DOHH2 (cell line): ENCODE measurements at regions not wholly inside any gene's neighbourhood (a gene's known extent, or its start where the extent isn't known, plus 50 kb on each side); places are given as distances from the start of the nearest gene placed in this dataset.

ENCODE experiments used
- H3F3A ChIP-seq: fragments of 200-600 bp; sonication (generic), shearing (Covaris generic); 2 replicates; pipeline ENCODE4 v1.6.0; 2016; ENCODE audit warnings: antibody characterized with exemption, mild to moderate bottlenecking; ENCODE audit not compliant: control insufficient read depth, insufficient read depth
- H3K27ac ChIP-seq: fragments of 200-600 bp; sonication (generic); 2 replicates; pipeline ENCODE4 v1.5.1; 2014; ENCODE audit warnings: low read depth, mild to moderate bottlenecking, low read length, moderate library complexity
- H3K27me3 ChIP-seq: fragments of 200-600 bp; sonication (generic); 2 replicates; pipeline ENCODE4 v1.6.1; 2014; ENCODE audit warnings: mild to moderate bottlenecking, low read length, mixed read lengths; ENCODE audit not compliant: control insufficient read depth
- H3K36me3 ChIP-seq: fragments of 200-600 bp; sonication (generic); 2 replicates; pipeline ENCODE4 v1.6.1; 2014; ENCODE audit warnings: mild to moderate bottlenecking, low read length, moderate library complexity, mixed read lengths; ENCODE audit not compliant: control insufficient read depth
- H3K4me1 ChIP-seq: fragments of 200-600 bp; sonication (generic); 2 replicates; pipeline ENCODE4 v1.6.1; 2014; ENCODE audit warnings: mild to moderate bottlenecking, low read length, mixed read lengths; ENCODE audit not compliant: control insufficient read depth
- H3K4me2 ChIP-seq: fragments of 200-600 bp; sonication (generic); 2 replicates; pipeline ENCODE4 v1.6.0; 2014; ENCODE audit warnings: mild to moderate bottlenecking, low read length, moderate library complexity
- H3K4me3 ChIP-seq: fragments of 200-600 bp; sonication (generic); 2 replicates; pipeline ENCODE4 v1.5.1; 2014; ENCODE audit warnings: mild to moderate bottlenecking, low read length, mixed read lengths
- H3K79me2 ChIP-seq: fragments of 200-600 bp; sonication (generic); 2 replicates; pipeline ENCODE4 v1.6.1; 2014; ENCODE audit warnings: mild to moderate bottlenecking, low read length, mixed read lengths; ENCODE audit not compliant: control insufficient read depth
- H3K9me2 ChIP-seq: fragments of 200-600 bp; sonication (generic); replicated peaks from 2 replicates; pipeline ENCODE4 v1.6.1; 2014; ENCODE audit warnings: mild to moderate bottlenecking, low read length, mixed read lengths; ENCODE audit not compliant: control insufficient read depth
- H3K9me3 ChIP-seq: fragments of 200-600 bp; sonication (generic); 2 replicates; pipeline ENCODE4 v1.6.1; 2014; ENCODE audit warnings: antibody characterized with exemption, low read length, mixed read lengths; ENCODE audit not compliant: control insufficient read depth, insufficient read depth
- H4K20me1 ChIP-seq: fragments of 200-600 bp; sonication (generic); 2 replicates; pipeline ENCODE4 v1.6.0; 2014; ENCODE audit warnings: low read depth, mild to moderate bottlenecking, antibody characterized with exemption, low read length, moderate library complexity; ENCODE audit not compliant: control insufficient read depth, insufficient read depth
- EZH2phosphoT487 ChIP-seq: fragments of 200-600 bp; sonication (generic); IDR thresholded peaks from 2 replicates; pipeline ENCODE4 v1.6.1; 2017; ENCODE audit warnings: borderline replicate concordance, mild to moderate bottlenecking, antibody characterized with exemption, low read length, moderate library complexity, mixed read lengths
- TF ChIP-seq, protein P1 (sequence below): fragments of 200-600 bp; sonication (generic); IDR thresholded peaks from one replicate; pipeline ENCODE4 v1.5.1; 2014; ENCODE audit warnings: antibody characterized with exemption, mild to moderate bottlenecking, low read depth, low read length; ENCODE audit not compliant: poor library complexity, severe bottlenecking

DNA sequence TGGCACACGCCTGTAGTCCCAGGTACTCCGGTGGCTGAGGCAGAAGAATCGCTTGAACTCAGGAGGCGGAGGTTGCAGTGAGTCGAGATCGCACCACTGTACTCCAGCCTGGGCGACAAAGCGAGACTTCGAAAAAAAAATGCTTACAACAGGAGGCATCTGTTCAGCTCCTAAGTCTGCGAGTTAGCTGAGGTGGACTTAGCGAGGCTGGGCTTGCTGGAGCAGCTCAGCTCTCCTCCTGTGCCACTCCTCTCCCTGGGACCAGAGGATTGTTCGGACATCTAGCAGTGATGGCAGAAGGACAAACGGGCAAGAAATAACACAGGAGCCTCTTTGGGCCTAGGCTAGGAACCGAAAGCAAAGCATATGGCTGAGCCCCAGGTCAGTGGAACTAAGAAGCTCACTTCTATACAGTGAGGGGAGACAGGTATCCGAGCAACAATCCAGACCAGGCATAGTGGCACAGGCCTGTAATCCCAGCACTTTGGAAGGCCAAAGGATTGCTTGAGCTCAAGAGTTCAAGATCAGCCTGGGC lies 260.1 kb downstream of the GLI2 start:
- Histone ChIP-seq H3K79me2 (no peaks in the 10 kb centered on the region), H3K4me1 (no peaks in the 10 kb centered on the region), H3K9me2 (no peaks in the 10 kb centered on the region), H3K4me2 (no peak overlapping the region), H4K20me1 (no peaks in the 10 kb centered on the region), H3K36me3 (no peaks in the 10 kb centered on the region), H3K4me3 (no peak overlapping the region), H3K9me3 (no peaks in the 10 kb centered on the region), H3F3A (no peaks in the 10 kb centered on the region), H3K27me3 (0 out of 2 replicates have a peak, but pooled peaks cover 2% of the 10 kb centered on the region), H3K27ac (no peak overlapping the region)
- TF ChIP-seq EZH2phosphoT487 = no peak
- TF ChIP-seq, protein P1, sequence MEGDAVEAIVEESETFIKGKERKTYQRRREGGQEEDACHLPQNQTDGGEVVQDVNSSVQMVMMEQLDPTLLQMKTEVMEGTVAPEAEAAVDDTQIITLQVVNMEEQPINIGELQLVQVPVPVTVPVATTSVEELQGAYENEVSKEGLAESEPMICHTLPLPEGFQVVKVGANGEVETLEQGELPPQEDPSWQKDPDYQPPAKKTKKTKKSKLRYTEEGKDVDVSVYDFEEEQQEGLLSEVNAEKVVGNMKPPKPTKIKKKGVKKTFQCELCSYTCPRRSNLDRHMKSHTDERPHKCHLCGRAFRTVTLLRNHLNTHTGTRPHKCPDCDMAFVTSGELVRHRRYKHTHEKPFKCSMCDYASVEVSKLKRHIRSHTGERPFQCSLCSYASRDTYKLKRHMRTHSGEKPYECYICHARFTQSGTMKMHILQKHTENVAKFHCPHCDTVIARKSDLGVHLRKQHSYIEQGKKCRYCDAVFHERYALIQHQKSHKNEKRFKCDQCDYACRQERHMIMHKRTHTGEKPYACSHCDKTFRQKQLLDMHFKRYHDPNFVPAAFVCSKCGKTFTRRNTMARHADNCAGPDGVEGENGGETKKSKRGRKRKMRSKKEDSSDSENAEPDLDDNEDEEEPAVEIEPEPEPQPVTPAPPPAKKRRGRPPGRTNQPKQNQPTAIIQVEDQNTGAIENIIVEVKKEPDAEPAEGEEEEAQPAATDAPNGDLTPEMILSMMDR = no peak

DNA sequence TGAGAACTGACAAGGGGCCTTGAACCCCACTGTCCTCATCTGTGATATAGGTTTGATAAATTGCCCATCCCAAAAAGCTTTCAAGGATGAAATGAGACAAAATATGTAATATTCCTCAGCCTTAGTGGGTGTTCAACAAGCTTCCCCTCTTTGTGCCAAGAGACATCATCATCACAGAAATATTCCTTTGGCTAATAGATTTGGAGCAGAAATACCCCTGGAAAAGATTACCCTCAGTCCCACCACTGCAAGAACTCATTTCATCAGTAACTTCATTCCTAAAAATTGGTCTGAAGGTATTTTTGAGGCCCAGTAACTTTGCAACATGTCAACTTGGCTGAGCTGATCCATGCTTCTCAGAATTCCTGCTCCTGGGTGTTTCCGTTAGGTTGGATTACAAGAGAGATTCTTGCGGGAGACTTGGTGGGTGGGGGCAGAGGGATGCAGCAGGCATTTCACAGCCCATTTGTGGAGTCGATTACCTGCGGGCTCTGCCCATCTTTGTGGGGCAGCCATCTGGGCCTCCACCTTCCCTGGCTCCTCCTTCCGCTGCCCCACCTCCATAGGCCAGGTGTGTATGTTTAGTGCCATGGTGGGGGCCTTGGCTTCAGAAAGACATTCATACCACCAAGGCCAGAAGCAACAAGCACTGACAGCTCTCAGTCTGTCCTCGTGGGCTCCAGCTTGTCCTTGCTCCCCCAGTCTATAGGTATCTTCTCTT lies 263.9 kb downstream of the GLI2 start:
- no peaks in the 10 kb centered on the region for H3K4me1 ChIP-seq
- no peak overlapping the region for H3K27ac ChIP-seq
- H4K20me1 ChIP-seq = no peaks in the 10 kb centered on the region
- no peaks in the 10 kb centered on the region for H3K79me2 ChIP-seq
- no peaks in the 10 kb centered on the region for H3K9me2 ChIP-seq
- no peak overlapping the region for H3K4me2 ChIP-seq
- TF ChIP-seq, protein P1 = no peak
- no peak for TF ChIP-seq EZH2phosphoT487
- no peak overlapping the region for H3K4me3 ChIP-seq
- H3K27me3 ChIP-seq = 0 out of 2 replicates have a peak, but pooled peaks cover 2% of the 10 kb centered on the region
- no peaks in the 10 kb centered on the region for H3K9me3 ChIP-seq
- no peaks in the 10 kb centered on the region for H3K36me3 ChIP-seq
- H3F3A ChIP-seq = no peaks in the 10 kb centered on the region

DNA sequence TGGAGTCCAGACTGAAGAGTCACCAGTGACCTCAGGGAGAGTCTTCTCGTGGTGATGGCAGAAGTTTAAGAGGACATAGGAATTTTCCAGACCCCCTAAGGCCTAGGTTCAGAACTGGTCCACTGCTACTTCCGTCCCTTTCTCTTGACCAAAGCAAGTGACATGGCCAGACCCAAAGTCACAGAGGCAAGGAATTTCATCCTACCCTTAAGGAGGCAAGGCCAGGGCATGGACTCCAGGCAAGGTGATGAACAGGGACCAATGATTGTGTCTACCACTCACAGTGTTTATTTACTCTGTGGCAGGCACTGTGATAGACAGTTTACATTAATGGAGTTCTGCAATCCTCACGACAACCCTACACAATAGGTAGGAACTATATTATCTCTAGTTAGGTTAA lies 265.1 kb downstream of the GLI2 start:
- no peaks in the 10 kb centered on the region for H4K20me1 ChIP-seq
- no peak overlapping the region for H3K27ac ChIP-seq
- H3K9me2 ChIP-seq = no peaks in the 10 kb centered on the region
- no peaks in the 10 kb centered on the region for H3F3A ChIP-seq
- H3K4me3 ChIP-seq = no peak overlapping the region
- no peaks in the 10 kb centered on the region for H3K9me3 ChIP-seq
- no peak overlapping the region for H3K4me2 ChIP-seq
- H3K27me3 ChIP-seq = 0 out of 2 replicates have a peak, but pooled peaks cover 2% of the 10 kb centered on the region
- TF ChIP-seq EZH2phosphoT487 = no peak
- TF ChIP-seq, protein P1 = no peak
- H3K36me3 ChIP-seq = no peaks in the 10 kb centered on the region
- no peaks in the 10 kb centered on the region for H3K4me1 ChIP-seq
- no peaks in the 10 kb centered on the region for H3K79me2 ChIP-seq
